ENCODE measurements at regions not wholly inside any gene's neighbourhood (a gene's known extent, or its start where the extent isn't known, plus 50 kb on each side); places are given as distances from the start of the nearest gene placed in this dataset.

DNA sequence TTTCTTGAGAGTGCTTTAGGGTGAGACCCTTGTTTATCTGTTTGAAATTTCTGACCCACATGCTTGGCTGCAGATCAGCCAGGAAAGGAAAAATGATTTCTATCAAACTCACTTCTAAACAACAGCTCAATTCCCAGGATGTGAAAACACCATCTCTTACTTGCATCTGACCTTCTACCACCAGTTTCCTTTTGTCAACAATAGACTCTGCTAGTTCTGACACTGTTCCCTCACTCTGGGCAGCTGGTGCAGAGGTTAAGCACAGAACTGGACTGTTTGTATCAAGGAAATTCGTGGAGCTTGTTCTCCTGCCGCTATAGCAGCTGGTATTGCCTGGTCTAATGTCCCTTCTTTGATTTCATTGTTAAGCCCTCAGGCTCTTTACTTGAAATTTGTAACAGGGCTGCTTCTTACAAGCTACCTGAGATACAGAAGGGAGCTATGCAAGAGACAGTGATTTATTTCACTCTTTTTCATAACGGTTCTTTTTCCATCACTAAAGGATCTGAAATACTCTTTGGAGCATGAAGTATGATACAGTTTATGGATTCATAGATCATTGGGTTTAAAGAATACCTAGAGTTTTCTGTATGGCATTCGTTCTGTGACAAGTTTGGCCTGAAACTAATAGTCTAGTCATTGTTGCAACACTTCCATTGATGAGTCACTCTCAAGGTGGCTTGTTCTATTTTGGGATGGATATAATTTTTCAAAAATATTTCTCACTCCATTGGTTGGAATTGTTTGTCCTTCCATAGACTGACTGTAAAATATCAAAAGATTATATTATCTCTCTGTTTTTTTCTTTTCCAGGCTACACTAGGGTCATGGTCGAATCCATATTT lies 178.2 kb upstream of the ZC3H12C start:
- DNase-seq (ENCODE audit: low read depth, low spot score): no peak
- Histone ChIP-seq H3K9me3 (ENCODE audit: insufficient read depth, low read length) (0 out of 2 replicates have a peak, but pooled peaks cover 5% of the 10 kb centered on the region), H3K4me3 (ENCODE audit: insufficient read length, low read depth) (no peak overlapping the region), H3K36me3 (ENCODE audit: insufficient read depth, insufficient read length, low read length) (no peaks in the 10 kb centered on the region), H3K27me3 (ENCODE audit: insufficient read depth, insufficient read length) (no peaks in the 10 kb centered on the region), H3K9ac (ENCODE audit: insufficient read length, low read depth) (no peak overlapping the region), H3K4me1 (ENCODE audit: insufficient read depth, insufficient read length) (no peaks in the 10 kb centered on the region)
- no peak for TF ChIP-seq ZNF274 (IDR thresholded peaks at IDR 0.05; ENCODE audit: low read depth, low read length)
- no peak for TF ChIP-seq YY1 (IDR thresholded peaks at IDR 0.05; ENCODE audit: insufficient read depth, insufficient read length)
- no peak for TF ChIP-seq SUZ12 (IDR thresholded peaks at IDR 0.05; ENCODE audit: extremely low read depth, insufficient read depth, insufficient read length)

DNA sequence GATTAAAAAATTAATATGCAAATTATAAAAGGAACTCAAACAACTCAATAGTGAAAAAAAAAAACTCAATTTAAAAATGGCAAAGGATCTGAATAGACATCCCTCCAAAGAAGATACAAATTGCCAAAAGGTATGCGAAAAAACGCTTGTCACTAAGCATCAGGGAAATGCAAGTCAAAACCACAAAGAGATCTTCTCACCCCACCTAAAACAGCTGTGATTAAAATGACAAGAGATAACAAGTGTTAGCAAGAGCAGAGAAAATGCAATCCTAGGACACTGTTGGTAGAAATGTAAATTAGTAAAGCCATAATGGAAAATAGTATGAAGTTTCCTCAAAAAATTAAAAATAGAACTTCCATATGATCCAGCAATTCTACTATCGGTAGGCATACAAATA lies 166.3 kb upstream of the ZC3H12C start:
- H3K36me3 ChIP-seq (ENCODE audit: insufficient read depth, insufficient read length, low read length): no peaks in the 10 kb centered on the region
- no peaks in the 10 kb centered on the region for H3K9me3 ChIP-seq (ENCODE audit: insufficient read depth, low read length)

DNA sequence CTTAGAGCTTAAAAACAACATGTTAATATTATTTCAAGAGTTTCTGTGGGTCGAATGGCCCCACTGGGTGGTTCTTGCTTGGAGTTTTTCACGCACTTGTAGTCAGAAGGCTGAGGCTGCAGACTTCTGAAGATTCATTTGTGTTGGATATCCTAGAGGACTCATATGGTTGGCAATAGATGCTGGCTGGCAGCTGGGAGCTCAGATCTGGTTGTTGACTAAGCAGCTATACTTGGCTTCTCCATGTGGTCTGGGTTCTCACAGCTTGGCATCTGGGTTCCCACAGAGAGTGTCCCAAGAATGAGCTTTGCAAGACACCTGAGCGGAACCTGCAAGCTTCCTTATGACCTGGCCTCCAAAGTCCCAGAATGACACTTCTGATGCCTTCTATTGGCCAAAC lies 163.9 kb upstream of the ZC3H12C start:
- no peak overlapping the region for H3K9ac ChIP-seq (ENCODE audit: insufficient read length, low read depth)
- TF ChIP-seq YY1 (IDR thresholded peaks at IDR 0.05; ENCODE audit: insufficient read depth, insufficient read length) (no peak), ZNF274 (IDR thresholded peaks at IDR 0.05; ENCODE audit: low read depth, low read length) (no peak), SUZ12 (IDR thresholded peaks at IDR 0.05; ENCODE audit: extremely low read depth, insufficient read depth, insufficient read length) (no peak)

More for the DNA sequence above, 166.3 kb upstream of the ZC3H12C start:
- TF ChIP-seq SUZ12 (IDR thresholded peaks at IDR 0.05; ENCODE audit: extremely low read depth, insufficient read depth, insufficient read length) (no peak), ZNF274 (IDR thresholded peaks at IDR 0.05; ENCODE audit: low read depth, low read length) (no peak), YY1 (IDR thresholded peaks at IDR 0.05; ENCODE audit: insufficient read depth, insufficient read length) (no peak)
- Histone ChIP-seq H3K9ac (ENCODE audit: insufficient read length, low read depth) (no peak overlapping the region), H3K27me3 (ENCODE audit: insufficient read depth, insufficient read length) (no peaks in the 10 kb centered on the region), H3K4me3 (ENCODE audit: insufficient read length, low read depth) (no peak overlapping the region), H3K4me1 (ENCODE audit: insufficient read depth, insufficient read length) (no peaks in the 10 kb centered on the region)
- no peak for DNase-seq (ENCODE audit: low read depth, low spot score)

DNA sequence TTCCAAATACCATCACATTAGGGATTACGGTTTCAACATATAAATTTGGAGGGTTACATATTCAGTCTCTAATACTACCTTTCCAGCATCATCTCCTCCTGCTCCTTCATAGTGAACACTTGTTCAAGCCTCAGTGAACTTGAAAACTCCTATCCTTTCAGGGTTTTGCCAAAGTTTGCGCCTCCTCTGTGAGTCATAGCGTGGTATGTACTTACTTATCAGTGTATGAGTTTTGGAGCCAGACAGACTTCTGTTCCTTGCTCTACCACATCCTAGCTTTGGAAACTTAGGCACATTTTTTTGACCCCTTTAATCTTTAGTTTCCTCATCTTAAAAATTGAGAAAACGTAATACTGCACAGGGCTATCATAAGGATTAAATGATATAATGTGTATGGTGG lies 160.1 kb upstream of the ZC3H12C start:
- Histone ChIP-seq H3K9me3 (ENCODE audit: insufficient read depth, low read length) (no peaks in the 10 kb centered on the region), H3K4me1 (ENCODE audit: insufficient read depth, insufficient read length) (no peaks in the 10 kb centered on the region), H3K36me3 (ENCODE audit: insufficient read depth, insufficient read length, low read length) (no peaks in the 10 kb centered on the region), H3K4me3 (ENCODE audit: insufficient read length, low read depth) (no peak overlapping the region), H3K27me3 (ENCODE audit: insufficient read depth, insufficient read length) (no peaks in the 10 kb centered on the region), H3K9ac (ENCODE audit: insufficient read length, low read depth) (no peak overlapping the region)
- DNase-seq (ENCODE audit: low read depth, low spot score): no peak
- TF ChIP-seq YY1 (IDR thresholded peaks at IDR 0.05; ENCODE audit: insufficient read depth, insufficient read length) (no peak), SUZ12 (IDR thresholded peaks at IDR 0.05; ENCODE audit: extremely low read depth, insufficient read depth, insufficient read length) (no peak), ZNF274 (IDR thresholded peaks at IDR 0.05; ENCODE audit: low read depth, low read length) (no peak)

More for the DNA sequence above, 163.9 kb upstream of the ZC3H12C start:
- Histone ChIP-seq H3K4me3 (ENCODE audit: insufficient read length, low read depth) (no peak overlapping the region), H3K27me3 (ENCODE audit: insufficient read depth, insufficient read length) (no peaks in the 10 kb centered on the region), H3K36me3 (ENCODE audit: insufficient read depth, insufficient read length, low read length) (no peaks in the 10 kb centered on the region), H3K9me3 (ENCODE audit: insufficient read depth, low read length) (no peaks in the 10 kb centered on the region), H3K4me1 (ENCODE audit: insufficient read depth, insufficient read length) (no peaks in the 10 kb centered on the region)
- no peak for DNase-seq (ENCODE audit: low read depth, low spot score)

DNA sequence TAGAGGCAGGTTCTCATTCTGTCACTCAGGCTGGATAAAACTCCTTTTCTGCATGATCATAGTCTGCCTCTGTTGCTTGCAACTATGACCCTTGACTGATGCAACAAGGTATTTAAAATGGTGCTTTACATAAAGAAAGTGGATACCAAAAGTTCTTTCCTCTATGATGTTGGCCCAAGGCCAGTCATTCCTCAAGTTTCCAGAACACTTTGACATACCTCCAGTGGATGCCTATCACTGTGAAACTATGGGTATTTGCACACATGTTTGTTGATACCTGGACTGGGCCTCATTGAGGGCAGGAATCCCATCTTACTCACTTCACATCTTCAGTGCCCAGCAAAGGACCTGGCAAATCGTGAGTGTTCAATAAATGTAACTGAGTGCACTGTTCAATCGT lies 159.0 kb upstream of the ZC3H12C start:
- TF ChIP-seq ZNF274 (IDR thresholded peaks at IDR 0.05; ENCODE audit: low read depth, low read length) (no peak), YY1 (IDR thresholded peaks at IDR 0.05; ENCODE audit: insufficient read depth, insufficient read length) (no peak), SUZ12 (IDR thresholded peaks at IDR 0.05; ENCODE audit: extremely low read depth, insufficient read depth, insufficient read length) (no peak)
- no peaks in the 10 kb centered on the region for H3K27me3 ChIP-seq (ENCODE audit: insufficient read depth, insufficient read length)
- no peak overlapping the region for H3K9ac ChIP-seq (ENCODE audit: insufficient read length, low read depth)

DNA sequence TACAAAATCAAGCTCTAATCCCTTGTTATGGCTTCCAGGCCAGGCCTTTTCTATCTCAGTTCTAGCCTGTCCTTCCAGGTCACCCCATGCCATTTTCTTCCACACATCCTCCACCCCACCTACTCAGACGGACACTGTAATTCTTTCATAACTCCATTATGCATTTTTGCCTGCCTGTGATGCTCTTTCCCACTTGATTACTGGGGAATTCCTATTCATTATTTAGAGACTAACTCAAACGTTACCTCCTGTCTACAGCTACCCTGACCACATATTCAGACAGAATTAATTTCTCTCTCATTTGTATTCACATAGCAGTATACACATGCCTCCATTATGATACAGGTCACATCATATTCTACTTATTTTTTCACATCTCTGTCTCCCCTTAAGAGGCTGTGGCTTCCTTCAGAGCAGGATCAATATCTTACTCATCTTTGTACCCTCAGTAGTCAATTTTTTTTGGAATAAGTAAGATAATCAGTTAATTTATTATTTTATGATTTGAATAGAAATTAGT lies 156.5 kb upstream of the ZC3H12C start:
- H3K9me3 ChIP-seq (ENCODE audit: insufficient read depth, low read length): no peaks in the 10 kb centered on the region
- H3K9ac ChIP-seq (ENCODE audit: insufficient read length, low read depth): no peak overlapping the region
- no peaks in the 10 kb centered on the region for H3K36me3 ChIP-seq (ENCODE audit: insufficient read depth, insufficient read length, low read length)
- H3K4me1 ChIP-seq (ENCODE audit: insufficient read depth, insufficient read length): no peaks in the 10 kb centered on the region
- H3K27me3 ChIP-seq (ENCODE audit: insufficient read depth, insufficient read length): no peaks in the 10 kb centered on the region
- DNase-seq (ENCODE audit: low read depth, low spot score): no peak
- TF ChIP-seq YY1 (IDR thresholded peaks at IDR 0.05; ENCODE audit: insufficient read depth, insufficient read length): no peak
- no peak for TF ChIP-seq SUZ12 (IDR thresholded peaks at IDR 0.05; ENCODE audit: extremely low read depth, insufficient read depth, insufficient read length)
- TF ChIP-seq ZNF274 (IDR thresholded peaks at IDR 0.05; ENCODE audit: low read depth, low read length): no peak
- H3K4me3 ChIP-seq (ENCODE audit: insufficient read length, low read depth): no peak overlapping the region

More for the DNA sequence above, 159.0 kb upstream of the ZC3H12C start:
- Histone ChIP-seq H3K4me1 (ENCODE audit: insufficient read depth, insufficient read length) (no peaks in the 10 kb centered on the region), H3K9me3 (ENCODE audit: insufficient read depth, low read length) (no peaks in the 10 kb centered on the region), H3K4me3 (ENCODE audit: insufficient read length, low read depth) (no peak overlapping the region), H3K36me3 (ENCODE audit: insufficient read depth, insufficient read length, low read length) (no peaks in the 10 kb centered on the region)
- DNase-seq (ENCODE audit: low read depth, low spot score): no peak

DNA sequence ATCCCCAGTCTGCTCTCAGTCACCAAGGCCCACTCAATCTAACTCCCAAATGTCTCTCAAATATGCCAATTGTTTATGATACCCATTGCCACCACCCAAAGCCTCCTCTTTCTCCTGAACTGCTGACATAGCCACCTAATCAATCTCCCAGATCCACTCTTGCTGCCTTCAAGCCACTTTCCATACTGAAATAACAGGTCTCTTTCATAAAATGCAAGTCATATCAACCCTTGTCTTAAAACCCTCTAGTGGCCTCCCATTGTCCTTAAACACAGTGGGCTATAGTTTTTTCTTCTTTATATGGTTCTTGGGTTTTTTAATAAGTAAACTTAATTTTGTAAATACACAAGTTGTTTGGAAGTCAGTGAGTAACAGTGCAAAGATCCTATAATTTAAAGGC lies 155.2 kb upstream of the ZC3H12C start:
- Histone ChIP-seq H3K36me3 (ENCODE audit: insufficient read depth, insufficient read length, low read length) (no peaks in the 10 kb centered on the region), H3K9me3 (ENCODE audit: insufficient read depth, low read length) (no peaks in the 10 kb centered on the region), H3K27me3 (ENCODE audit: insufficient read depth, insufficient read length) (no peaks in the 10 kb centered on the region), H3K9ac (ENCODE audit: insufficient read length, low read depth) (no peak overlapping the region), H3K4me1 (ENCODE audit: insufficient read depth, insufficient read length) (no peaks in the 10 kb centered on the region), H3K4me3 (ENCODE audit: insufficient read length, low read depth) (no peak overlapping the region)
- no peak for DNase-seq (ENCODE audit: low read depth, low spot score)
- TF ChIP-seq SUZ12 (IDR thresholded peaks at IDR 0.05; ENCODE audit: extremely low read depth, insufficient read depth, insufficient read length) (no peak), ZNF274 (IDR thresholded peaks at IDR 0.05; ENCODE audit: low read depth, low read length) (no peak), YY1 (IDR thresholded peaks at IDR 0.05; ENCODE audit: insufficient read depth, insufficient read length) (no peak)

Data from NT2/D1 (cell line).